Posterior vena cava (tissue), 2 donors: ENCODE measurements at regions not wholly inside any gene's neighbourhood (a gene's known extent, or its start where the extent isn't known, plus 50 kb on each side); places are given as distances from the start of the nearest gene placed in this dataset.

Experiments
- DNase-seq: peaks from one replicate; pipeline ENCODE4 v3.0.0-alpha.2; 2020; ENCODE audit warnings: low spot score
- intact Hi-C, 2 donors: fragments of 100-400 bp; cut with DNase I; formaldehyde crosslinking; loops; one replicate each; pipeline versions ENCODE4 v1.14.1 to v1.14.2; 2022 to 2023
- donor health status: DM: yes; HTN: yes; CAD: no.
- donor health status: DM: yes; HTN: yes; CAD: no.

DNA sequence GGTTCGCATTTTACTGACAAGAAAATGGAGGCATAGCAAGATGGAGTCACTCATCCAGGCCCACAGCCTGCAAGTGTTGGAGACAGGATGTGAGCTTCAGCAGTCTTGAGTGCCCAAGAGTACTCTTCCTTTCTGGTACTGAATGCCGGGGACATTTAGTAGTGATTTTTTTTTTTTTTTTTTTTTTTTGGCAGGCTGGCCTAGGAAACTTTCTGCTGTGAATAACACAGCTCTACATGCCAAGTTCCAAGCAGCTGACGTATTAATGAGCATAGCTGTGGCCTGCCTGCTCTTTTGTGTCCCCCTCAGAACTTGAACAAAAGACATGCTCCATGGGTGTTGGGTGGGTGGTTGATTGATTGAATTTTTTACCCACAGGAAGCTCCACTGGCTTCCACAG, 195.5 kb upstream of the CADM1 start:
- intact Hi-C loops, result loop anchor here in 1 of 2 donors (10.0 kb wide), 1 partner anchor 95 kb away; no protein-coding TSS in a partner anchor
- no peak for DNase-seq

DNA sequence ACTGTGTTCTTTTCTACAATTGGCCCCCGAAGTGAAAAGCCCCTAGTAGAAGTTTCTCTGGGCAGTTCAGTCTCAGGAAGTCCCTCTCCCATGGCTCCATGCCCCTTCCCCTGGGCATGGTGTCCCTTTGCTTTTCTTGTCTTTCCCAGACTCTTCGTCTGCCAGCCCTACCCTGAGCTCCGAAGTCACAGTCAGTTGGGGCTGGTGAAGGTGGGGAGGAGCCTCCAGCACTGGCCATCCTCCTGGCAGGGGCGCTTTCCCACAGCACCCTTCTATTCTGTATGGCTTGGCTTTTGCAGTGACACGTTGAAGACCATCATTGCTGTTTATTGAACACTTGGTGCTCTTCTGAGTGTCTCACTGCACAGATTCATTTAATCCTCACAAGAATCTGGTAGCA, 195.1 kb upstream of the CADM1 start:
- intact Hi-C loops, result no loop called here
- no peak for DNase-seq

DNA sequence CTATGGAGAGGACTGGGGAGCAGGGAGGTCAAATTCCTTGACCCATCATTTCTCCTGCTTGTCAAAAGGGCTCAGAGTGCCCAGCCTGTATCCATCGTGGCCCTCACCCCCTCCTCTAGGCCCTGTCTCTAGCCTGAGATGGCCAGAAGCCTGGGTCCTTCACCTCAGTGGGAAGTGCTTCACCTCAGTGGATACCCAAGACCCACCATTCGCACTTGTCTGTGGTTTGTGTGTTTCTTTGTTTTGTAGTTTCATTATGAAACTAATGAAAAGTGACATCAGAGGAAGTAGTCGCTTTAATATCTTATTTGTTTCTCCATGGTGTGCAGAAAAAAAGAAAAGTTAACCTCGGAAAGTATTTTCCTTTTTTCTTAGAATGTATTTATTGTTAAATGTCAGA, 194.0 kb upstream of the CADM1 start:
- intact Hi-C loops, result no loop called here
- DNase-seq, result no peak

DNA sequence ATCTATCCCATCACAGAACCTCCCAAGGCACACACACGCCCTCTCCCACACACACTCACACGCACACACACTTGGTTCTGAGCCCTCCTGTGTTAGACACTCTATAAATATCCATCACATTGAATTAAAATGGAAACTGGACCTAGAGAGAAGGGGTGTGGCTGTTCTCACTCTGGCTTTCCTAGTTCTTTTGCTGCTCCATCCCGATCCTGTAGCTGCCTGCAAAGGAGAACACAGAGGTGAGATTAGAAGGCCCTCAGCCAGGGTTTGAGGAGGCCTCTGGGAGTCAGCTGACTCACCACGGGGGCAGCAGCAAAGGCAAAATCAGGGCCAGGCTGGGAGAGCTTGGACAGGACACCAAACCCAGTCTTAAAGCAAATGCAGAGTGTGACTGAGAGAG, 192.3 kb upstream of the CADM1 start:
- no peak for DNase-seq
- intact Hi-C loops, result no loop called here

DNA sequence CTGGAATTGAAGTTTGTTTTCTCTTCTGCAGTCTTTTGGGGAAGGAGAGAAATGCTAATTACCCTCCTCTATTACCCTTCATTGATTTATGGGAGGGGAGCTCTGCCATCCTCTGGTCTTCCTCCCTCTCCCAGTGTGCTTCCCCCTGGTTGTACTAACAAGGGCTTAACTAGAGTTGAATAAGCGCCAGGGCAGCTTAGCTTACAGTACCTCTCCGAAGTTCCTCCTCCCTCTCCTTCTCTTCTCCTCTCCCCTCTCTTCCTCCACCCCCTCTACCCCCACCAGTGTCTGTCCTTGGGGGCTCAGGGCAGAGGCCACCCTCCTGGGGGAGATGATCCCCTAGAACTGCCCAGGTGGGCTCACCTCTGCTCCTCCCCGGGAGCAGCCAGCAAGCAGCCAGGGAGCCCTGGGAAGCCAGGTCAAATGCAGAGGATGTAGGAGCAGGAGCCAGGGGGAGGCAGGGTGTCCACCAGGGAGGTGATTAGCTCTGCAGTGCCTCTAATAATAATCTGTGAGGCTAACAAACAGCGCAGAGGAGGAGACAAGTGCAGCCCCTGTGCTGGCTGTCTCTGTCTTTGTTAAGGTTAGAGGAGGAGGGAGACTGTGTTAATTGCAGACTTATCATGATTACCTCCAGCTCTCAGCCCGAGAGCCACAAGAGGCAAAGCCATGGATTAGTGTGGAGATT, 191.6 kb upstream of the CADM1 start:
- intact Hi-C loops, result no loop called here

DNA sequence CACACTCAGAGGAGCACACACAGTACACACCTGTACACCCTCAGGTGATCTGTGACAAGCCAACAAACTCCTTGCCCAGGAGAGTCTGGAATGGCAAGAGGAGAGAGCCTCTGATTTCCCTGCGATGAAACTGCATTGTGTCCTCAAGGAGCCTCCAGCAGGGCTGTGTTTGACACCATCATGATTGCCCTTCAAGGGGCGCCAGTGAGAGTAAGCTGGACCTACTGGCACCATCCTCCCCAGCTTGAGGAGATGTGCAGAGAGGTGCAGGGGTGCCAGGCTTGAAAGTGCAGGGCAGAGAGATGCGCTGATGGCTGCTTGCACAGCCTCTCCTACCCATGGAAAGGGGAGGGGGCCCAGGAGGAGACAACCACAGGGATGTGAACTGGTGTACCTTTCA, 188.8 kb upstream of the CADM1 start:
- intact Hi-C loops, result no loop called here
- no peak for DNase-seq

More for the DNA sequence above, 191.6 kb upstream of the CADM1 start:
- DNase-seq, result no peak

DNA sequence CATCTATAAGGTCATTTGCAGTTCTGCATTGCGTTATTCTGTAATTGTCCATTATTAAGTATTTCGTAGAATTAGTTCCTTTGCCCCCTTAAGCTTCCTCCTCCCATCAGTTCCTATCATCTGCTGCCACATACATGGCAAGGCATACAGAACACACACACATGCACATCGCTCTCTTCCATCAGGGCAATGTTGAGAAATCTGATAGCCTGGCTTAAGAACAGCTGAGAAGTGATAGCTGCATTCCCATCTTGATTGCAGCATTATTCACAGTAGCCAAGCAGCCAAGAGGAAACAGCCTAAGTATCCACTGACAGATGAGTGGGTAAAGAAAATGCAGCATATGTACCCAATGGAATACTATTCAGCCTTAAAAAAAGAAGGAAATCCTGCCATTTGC, 186.8 kb upstream of the CADM1 start:
- DNase-seq, result no peak
- intact Hi-C loops, result no loop called here

- no peak for DNase-seq
- intact Hi-C loops, result no loop called here
Measured at GRCh38 chr11:115687934-115688333, 183.7 kb upstream of the CADM1 start.

DNA sequence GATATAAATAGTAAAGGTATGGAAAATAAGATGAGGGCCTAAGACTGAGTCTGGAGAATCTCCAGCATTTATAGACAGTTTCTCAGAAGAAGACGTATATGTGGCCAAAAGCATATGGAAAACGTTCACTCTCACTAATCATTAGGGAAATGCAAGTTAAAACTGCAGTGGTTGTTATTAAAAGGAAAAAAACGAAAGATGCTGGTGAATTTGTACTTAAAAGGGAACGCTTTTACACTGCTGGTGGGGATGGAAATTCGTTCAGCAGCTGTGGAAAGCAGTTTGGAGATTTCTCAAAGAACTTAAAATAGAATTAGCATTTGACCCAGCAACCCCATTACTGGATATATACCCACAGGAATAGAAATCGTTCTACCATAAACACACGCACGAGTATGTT, 180.5 kb upstream of the CADM1 start:
- no peak for DNase-seq
- intact Hi-C loops, result no loop called here

DNA sequence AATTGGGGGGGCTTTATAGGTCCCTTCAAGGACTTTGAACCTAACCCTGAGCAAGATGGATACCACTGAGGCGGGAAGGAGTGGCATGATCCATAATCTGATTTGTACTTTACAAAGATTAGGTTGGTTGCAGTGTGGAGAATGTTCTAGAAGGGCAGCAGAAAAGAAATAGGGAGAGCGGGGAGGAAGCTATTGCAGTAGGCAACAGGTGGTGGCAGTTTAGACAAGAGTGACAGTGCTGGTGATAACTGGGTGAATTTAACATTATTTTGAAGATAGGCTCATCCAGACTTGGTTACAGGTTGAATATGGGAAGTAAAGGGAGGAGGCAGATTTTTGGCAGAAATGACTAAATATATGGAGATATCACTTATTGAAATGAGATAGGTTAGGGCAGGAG, 179.9 kb upstream of the CADM1 start:
- intact Hi-C loops, result no loop called here
- no peak for DNase-seq

DNA sequence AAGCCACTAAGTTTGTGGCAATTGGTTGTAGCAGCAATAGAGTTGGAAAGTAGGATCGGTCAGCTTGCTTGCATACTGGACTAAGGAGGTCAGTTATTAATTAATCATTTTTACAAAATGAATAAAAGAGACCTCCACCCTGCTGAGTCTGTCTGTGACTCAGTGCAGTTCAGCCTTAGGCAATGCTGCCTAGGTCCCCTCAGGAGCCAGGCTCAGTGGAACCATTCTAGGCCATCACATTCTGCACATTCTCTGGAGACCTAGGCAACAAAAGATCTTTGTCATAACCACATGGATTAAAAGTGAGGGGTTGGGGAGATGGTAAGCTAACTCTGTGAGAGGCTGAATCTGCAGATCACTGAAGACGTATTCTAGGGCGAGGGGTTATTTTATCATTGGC, 178.7 kb upstream of the CADM1 start:
- DNase-seq, result no peak
- intact Hi-C loops, result no loop called here

- intact Hi-C loops, result no loop called here
- no peak for DNase-seq
Measured at GRCh38 chr11:115682101-115682500, 177.9 kb upstream of the CADM1 start.

DNA sequence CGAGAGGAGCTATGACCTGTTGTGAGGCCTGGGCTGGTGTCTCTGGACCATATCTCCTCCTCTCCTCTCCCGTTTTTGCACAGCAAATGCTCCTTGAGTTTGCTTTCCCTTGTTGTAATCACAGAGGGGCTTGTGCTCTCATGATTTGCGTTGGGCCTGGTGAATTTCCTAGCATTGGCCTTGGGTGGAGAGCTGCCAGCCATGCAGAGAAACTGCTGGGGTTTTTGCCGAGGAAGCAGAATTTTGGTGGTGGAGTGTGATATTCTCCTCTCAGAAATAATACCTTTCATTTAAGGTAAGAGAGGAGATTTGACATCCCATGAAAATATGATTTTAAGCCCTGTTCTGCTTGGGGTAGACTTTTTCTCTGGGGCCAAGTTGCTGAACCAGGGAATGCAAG, 175.7 kb upstream of the CADM1 start:
- intact Hi-C loops, result no loop called here
- no peak for DNase-seq

GRCh38 chr11:115678942-115679341, 174.7 kb upstream of the CADM1 start:
- intact Hi-C loops, result no loop called here

GRCh38 chr11:115677190-115677589, 173.0 kb upstream of the CADM1 start:
- intact Hi-C loops, result no loop called here

More at GRCh38 chr11:115678942-115679341, 174.7 kb upstream of the CADM1 start:
- no peak for DNase-seq

DNA sequence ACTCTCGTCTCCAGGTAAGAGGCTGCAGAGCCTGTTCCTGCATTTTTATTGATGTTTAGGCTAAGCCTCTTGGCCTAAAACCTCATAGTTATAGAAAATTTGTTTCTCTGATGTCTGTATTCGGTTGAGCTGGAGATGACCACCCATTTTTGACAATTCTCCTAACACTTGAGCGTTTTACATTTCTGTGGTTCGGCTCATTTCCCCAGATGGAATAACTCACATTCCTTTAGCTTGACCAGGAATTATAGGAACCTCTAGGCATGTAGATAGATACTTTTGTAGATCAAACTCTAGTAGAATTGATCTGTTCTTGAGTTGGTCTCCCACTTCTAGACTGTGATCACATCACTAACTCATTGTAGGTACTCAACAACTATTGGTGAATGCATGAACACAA, 172.6 kb upstream of the CADM1 start:
- intact Hi-C loops, result no loop called here
- no peak for DNase-seq

More at GRCh38 chr11:115677190-115677589, 173.0 kb upstream of the CADM1 start:
- no peak for DNase-seq

DNA sequence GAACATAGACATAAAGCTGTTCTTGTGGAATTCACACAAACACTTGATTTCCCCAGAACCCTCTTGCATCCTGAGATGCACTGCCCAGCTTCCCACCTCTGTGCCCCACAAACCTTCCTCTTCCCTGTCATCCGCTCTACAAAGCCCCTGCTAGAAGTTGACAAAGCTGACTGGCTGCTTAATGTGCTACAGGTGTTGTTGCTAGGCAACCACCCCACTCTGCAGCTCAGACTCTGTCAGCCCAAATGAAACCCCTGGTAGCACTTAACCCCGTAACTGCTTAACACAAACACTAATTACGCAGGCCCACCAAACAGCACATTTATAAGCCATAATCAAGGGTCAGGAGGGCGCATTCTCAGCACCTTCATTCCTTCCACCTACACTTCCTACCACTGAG, 172.0 kb upstream of the CADM1 start:
- intact Hi-C loops, result no loop called here

GRCh38 chr11:115674937-115675544, 170.8 kb upstream of the CADM1 start:
- no peak for DNase-seq
- intact Hi-C loops, result no loop called here

More for the DNA sequence above, 172.0 kb upstream of the CADM1 start:
- DNase-seq, result no peak

DNA sequence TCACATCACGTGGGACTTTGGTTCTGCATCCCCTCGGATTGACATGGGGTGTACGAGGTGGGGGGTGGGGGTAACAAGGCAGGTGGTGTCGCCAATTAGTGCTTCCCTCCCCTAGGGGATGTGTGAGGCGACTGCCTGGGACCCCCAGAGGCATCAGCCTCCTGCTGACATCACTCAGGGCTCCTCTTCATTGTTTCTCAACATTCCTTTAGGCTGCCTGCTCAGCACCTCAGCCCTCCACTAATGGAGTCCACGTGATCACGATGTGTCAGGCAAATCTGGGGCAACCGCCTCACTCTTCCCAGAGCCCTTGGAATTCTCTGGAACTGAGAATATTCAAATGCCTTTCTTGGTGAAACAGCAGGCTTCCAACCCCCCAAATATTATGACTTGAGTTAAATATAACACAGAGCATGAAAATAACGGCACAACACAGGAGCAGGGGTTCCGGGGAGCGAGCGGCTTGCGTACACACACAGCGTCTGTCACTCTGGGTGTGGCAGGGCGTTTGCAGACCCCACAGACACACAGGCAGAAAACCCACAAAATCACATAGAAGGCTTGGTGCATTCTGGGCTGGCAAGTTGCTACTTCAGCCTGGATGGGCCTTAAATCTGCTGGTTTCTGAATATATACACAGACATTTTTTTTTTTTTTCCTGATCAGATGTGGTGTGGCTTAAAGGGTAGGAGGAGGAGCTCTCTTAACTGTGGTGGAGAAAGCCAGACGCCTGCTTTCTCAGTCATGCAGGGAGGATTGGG, 170.1 kb upstream of the CADM1 start:
- DNase-seq, result no peak
- intact Hi-C loops, result no loop called here

GRCh38 chr11:115673720-115674119, 169.5 kb upstream of the CADM1 start:
- no peak for DNase-seq
- intact Hi-C loops, result no loop called here

DNA sequence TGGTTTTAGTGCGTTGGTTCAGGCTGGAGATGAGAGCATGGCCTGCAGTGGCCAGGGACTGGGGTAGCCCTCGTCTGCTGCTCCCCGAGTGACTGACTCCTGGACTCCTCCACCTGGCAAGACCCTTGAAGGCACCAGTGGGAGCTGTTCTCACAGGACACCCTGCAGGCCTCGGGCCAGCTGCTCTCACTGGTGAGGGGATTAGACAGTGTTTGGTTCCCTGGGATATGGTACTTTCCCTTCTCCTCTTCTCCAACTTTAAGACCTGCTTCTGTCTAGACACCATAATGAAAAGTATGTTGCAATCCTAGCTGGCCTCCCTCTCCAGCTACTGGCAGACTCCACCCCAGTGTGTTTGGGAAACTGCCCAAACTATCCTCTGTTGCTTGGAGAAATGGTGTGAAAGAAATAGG, 168.8 kb upstream of the CADM1 start:
- intact Hi-C loops, result no loop called here
- no peak for DNase-seq
